ENCODE measurements at regions not wholly inside any gene's neighbourhood (a gene's known extent, or its start where the extent isn't known, plus 50 kb on each side); places are given as distances from the start of the nearest gene placed in this dataset.

DNA sequence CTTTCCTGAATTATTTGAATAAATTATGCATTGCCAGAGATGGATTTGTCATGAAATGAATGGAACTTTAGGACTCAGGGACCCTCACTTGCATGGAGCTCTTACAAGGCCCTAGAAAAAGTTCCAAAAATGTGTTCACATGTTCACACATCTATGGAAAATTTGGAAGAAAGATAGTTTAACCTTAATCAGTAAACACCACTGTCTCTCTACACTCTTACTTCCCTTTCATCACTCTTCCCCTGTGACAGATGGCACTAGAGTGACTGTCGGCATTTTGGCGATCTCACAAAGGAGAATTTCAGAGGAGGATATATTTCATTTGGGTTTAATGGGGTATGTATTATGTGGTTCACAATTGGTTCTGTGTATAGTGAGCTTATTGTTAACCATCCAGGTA, 600.8 kb downstream of the IGSF11 start:
- no peaks in the 10 kb centered on the region for H3K9me3 ChIP-seq (replicated peaks in 1 of 3)
- 72 to 83% (median 77%) methylated on average over 2 of the region's 2 CpGs for WGBS, 4 donors
- DNase-seq, result no peak
- no peaks in the 10 kb centered on the region for H3K27me3 ChIP-seq
- TF ChIP-seq, protein P1, sequence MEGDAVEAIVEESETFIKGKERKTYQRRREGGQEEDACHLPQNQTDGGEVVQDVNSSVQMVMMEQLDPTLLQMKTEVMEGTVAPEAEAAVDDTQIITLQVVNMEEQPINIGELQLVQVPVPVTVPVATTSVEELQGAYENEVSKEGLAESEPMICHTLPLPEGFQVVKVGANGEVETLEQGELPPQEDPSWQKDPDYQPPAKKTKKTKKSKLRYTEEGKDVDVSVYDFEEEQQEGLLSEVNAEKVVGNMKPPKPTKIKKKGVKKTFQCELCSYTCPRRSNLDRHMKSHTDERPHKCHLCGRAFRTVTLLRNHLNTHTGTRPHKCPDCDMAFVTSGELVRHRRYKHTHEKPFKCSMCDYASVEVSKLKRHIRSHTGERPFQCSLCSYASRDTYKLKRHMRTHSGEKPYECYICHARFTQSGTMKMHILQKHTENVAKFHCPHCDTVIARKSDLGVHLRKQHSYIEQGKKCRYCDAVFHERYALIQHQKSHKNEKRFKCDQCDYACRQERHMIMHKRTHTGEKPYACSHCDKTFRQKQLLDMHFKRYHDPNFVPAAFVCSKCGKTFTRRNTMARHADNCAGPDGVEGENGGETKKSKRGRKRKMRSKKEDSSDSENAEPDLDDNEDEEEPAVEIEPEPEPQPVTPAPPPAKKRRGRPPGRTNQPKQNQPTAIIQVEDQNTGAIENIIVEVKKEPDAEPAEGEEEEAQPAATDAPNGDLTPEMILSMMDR (IDR thresholded peaks at IDR 0.05), result no peak
- no peak for TF ChIP-seq POLR2A (IDR thresholded peaks at IDR 0.05)
- no peaks in the 10 kb centered on the region for H3K4me1 ChIP-seq (replicated peaks in 1 of 2)
- no peak overlapping the region for H3K27ac ChIP-seq
- intact Hi-C loops (cut with DNase I), result no loop called here
- H3K36me3 ChIP-seq (replicated peaks in 1 of 2), result no peaks in the 10 kb centered on the region
- no peak overlapping the region for H3K4me3 ChIP-seq

DNA sequence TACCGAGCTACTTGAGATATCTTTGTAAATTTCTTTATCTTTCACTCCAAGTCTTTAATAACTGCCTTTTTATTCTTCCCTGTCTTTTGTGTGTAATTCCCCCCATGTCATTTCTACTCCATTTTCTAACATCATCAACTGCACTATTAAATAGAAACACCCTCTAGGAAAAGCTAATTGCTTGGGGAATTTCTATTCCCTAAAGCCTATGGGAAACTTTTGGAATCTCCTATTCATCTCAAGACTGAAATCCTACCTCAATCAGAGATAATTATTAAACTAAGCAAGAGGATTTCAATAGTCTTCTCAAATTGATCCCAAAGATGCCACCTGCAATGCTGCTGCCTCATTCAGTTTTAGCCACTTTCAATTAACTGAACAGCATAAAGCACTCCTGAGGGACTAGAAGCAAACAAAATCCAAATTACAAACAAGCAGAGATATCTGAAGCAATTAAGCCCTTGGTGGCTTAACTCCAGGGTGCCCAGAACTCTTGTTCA, 598.7 kb downstream of the IGSF11 start:
- TF ChIP-seq POLR2A (IDR thresholded peaks at IDR 0.05), result no peak
- TF ChIP-seq, protein P1 (IDR thresholded peaks at IDR 0.05), result no peak
- H3K27ac ChIP-seq, result no peak overlapping the region
- H3K36me3 ChIP-seq (replicated peaks in 1 of 2), result no peaks in the 10 kb centered on the region
- intact Hi-C loops (cut with DNase I), result no loop called here
- no peaks in the 10 kb centered on the region for H3K27me3 ChIP-seq
- no peaks in the 10 kb centered on the region for H3K9me3 ChIP-seq (replicated peaks in 1 of 3)
- 76 to 91% (median 85%) methylated on average over 1 of the region's 1 CpG for WGBS, 4 donors
- no peaks in the 10 kb centered on the region for H3K4me1 ChIP-seq (replicated peaks in 1 of 2)
- no peak for DNase-seq
- H3K4me3 ChIP-seq, result no peak overlapping the region

DNA sequence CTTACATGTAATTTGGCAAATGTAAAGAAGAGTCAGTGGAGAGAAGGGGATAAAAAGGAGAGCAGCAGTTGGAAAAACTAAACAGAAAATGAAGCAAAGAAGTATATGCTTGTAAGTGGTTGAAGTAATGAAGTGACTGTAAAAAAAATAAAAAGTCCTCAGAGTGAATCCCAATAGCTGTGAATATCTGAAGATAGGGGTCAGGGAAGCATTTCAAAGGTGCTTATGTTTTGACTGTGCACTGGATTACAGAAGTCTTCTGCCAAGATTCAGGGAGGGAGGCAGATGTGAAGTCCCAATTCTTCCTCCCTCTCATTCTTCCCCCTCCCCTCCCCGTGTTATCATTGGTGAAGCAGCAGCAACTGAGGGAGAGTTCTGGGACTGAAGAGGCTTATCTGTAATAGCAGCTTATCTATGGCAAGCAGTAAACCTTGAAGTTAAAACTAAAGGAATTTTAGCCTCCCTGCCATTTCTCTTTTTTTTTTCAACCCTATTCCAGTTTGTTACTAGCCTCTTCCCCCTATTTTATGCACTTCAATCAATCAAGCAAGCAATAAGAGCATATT, 597.9 kb downstream of the IGSF11 start:
- Histone ChIP-seq H3K9me3 (replicated peaks in 1 of 3) (no peaks in the 10 kb centered on the region), H3K4me3 (no peak overlapping the region), H3K36me3 (replicated peaks in 1 of 2) (no peaks in the 10 kb centered on the region), H3K27me3 (no peaks in the 10 kb centered on the region), H3K4me1 (replicated peaks in 1 of 2) (no peaks in the 10 kb centered on the region), H3K27ac (no peak overlapping the region)
- intact Hi-C loops (cut with DNase I), result no loop called here
- 8 to 29% (median 22%) methylated on average over 1 of the region's 1 CpG for WGBS, 4 donors
- DNase-seq, result no peak
- TF ChIP-seq POLR2A (IDR thresholded peaks at IDR 0.05), result no peak
- TF ChIP-seq, protein P1 (IDR thresholded peaks at IDR 0.05), result no peak

DNA sequence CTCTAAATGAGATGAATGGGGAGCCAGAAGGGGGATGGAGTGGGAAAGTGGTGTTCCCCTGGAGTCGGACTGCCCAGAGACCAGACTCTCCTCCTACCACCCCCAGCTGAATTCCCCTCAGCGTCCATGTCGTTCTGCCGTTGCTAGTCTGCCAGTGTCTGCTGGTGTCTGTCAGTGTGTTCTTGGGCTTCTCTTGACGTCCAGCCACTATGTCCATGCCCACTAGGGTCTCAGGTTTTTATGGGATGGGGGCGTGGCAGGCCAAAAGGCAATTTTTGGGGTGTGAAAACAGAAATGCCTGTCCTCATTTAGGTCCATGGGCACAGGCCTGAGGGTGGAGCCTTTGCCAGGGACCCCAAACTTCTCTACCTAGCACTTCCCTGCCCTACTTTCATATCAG, 589.6 kb downstream of the IGSF11 start:
- intact Hi-C loops (cut with DNase I), result no loop called here
- WGBS, 4 donors, result 84 to 91% (median 89%) methylated on average over 6 of the region's 6 CpGs
- H3K4me3 ChIP-seq, result no peak overlapping the region
- DNase-seq, result no peak
- no peaks in the 10 kb centered on the region for H3K27me3 ChIP-seq
- H3K36me3 ChIP-seq (replicated peaks in 1 of 2), result no peaks in the 10 kb centered on the region
- H3K27ac ChIP-seq, result no peak overlapping the region
- H3K9me3 ChIP-seq (replicated peaks in 1 of 3), result no peaks in the 10 kb centered on the region
- no peak for TF ChIP-seq POLR2A (IDR thresholded peaks at IDR 0.05)
- TF ChIP-seq, protein P1 (IDR thresholded peaks at IDR 0.05), result no peak
- no peaks in the 10 kb centered on the region for H3K4me1 ChIP-seq (replicated peaks in 1 of 2)

All from adrenal gland (tissue), 9 donors.